NOMO-1 (cell line): ENCODE measurements at regions not wholly inside any gene's neighbourhood (a gene's known extent, or its start where the extent isn't known, plus 50 kb on each side); places are given as distances from the start of the nearest gene placed in this dataset.
"Not testable (repeated sequence)": the region's sequence is repeated elsewhere in the genome, so short reads cannot be mapped to it uniquely, and the experiment has no call there.

Experiments
- DNase-seq, 2 experiments: peaks; one replicate each; lab custom pipeline; 2025; ENCODE audit not compliant: unreplicated experiment in 2 of 2; lab: John Stamatoyannopoulos, UW

DNA sequence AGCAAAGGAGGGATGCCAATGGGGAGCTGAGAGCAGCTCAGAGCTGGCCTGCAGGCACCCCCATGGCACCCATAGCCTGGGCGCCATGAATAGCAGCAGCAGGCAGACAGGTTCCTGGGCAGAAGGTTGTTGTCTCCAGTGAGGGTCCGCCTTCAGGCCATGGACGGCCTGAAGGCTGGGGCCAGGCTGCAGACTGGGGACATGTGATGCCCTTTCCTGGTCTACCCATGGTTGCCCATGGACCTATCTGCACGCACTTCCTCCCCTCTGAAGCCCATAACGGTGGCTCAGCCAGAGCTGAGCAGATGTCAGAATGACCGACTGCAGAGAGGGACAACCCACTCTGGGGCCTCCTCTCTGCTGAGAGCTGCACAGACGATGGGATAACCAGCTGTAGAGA, 256.8 kb downstream of the PLOD2 start:
- DNase-seq, result no peak

DNA sequence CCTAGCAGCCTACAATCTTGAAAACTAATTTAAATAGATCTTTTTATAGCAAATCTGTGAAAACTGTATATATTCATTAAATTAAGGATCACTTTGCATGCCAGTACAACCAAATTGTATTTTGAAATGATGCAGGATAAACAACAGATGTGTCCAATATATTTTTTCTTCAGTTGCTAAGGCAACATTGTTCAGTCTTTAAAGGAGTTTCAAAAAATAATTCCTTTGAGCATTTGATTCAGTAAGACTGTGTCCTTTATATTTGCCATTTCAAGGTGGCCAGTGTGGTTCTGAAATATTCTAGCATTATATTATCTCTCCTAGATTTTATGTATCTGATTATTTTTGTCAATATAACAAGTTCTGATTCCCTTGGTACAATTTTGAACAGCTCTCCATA, 254.7 kb downstream of the PLOD2 start:
- no peak for DNase-seq

DNA sequence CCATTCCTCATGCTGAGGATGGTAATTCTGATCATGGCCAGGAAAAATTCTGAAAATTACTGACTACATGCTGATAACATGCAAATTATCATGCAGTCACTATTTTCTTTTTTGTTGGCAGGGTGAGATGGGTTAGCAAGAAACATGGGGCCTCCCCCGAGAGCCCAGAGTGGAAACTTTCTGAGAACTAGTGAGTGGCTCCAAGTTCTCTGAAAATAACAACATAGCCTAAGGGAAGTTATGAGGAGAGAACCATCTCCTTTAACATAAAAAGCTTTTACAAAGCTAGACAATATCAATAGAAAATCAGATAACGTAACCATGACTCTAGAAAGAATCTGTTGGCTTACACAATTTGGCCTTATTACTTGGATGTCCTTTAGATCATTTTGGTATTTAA, 254.2 kb downstream of the PLOD2 start:
- no peak for DNase-seq

DNA sequence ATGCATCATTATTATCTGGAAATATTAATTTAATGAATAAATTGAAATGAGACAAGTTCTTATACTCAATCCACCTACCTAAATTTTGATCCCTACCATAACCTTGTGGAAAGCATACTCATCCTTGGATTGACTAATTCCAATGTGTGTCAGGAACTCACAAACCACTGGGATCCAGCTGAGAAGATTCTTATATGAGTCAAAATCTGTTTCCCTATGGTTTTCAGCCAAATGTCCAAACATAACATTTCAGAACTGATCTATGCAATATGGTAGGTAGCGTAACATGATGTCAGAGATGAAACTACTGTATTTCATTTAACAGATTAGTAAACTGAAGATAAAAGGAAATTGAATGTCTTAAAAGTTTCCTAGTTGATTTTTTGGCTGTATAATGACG, 250.0 kb downstream of the PLOD2 start:
- DNase-seq, result no peak

DNA sequence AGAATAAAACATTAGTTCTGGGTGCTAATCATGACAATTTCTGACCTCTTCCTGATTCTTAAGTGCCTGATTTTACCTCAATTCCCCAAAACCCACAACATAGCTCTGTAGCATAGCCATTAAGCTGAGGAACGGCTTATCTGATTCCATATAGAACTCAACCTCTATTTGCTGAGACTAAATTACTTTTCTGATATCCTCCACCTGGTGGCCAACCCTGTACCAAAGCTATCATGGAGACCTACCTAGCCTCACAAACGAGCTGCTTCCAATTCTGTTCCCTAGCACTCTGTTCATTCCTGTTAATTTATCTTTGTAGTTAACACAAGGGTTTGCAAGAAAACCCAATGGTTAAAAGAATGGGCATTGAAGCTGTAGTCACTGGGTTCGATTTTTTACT, 245.2 kb downstream of the PLOD2 start:
- DNase-seq, result no peak

DNA sequence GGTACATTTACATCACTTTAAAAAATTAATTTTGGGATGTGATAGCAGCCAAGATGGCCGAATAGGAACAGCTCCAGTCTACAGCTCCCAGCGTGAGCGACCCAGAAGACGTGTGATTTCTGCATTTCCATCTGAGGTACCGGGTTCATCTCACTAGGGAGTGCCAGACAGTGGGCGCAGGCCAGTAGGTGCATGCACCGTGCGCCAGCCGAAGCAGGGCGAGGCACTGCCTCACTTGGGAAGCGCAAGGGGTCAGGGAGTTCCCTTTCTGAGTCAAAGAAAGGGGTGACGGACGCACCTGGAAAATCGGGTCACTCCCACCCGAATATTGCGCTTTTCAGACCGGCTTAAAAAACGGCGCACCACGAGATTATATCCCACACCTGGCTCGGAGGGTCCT, 233.2 kb downstream of the PLOD2 start:
- not testable (repeated sequence) for DNase-seq

DNA sequence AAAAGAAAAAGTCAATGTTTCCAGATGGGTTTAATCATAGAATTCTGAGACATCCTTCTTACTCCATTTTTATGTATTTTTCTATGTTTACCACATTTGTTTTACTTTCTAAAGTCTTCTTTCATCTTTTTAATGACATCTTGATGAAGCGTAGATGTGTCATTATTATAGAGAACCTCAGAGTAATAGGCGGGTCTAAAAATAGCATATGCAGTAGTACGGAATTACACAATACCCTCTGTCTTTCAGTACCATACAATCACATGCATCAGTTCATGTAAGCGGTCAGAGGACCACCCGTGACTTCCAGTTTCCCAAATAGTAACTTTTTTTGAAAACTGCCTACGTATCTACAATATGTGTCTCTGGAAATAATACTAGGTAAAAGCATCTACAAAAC, 224.0 kb downstream of the PLOD2 start:
- DNase-seq, result peak in 1 of 2 experiments; percentile 13

DNA sequence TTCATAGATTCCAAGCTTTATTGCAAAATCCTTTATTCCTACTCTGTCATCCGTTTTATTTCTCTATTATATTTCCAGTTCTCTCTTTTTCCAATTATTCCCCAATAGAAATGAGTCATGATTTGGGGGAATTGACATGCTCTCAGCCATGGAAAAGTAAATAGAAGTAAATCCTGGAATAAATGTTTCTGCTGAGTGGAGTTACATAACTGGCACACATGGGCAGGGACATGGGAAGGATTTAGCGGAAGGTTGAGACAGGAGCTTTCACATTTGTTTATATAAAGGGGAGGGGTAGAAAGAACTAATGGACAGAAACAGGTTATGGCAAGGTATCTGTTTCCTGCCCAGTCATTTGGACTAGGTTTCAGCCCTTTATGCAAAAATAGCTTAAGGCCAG, 221.6 kb downstream of the PLOD2 start:
- no peak for DNase-seq

DNA sequence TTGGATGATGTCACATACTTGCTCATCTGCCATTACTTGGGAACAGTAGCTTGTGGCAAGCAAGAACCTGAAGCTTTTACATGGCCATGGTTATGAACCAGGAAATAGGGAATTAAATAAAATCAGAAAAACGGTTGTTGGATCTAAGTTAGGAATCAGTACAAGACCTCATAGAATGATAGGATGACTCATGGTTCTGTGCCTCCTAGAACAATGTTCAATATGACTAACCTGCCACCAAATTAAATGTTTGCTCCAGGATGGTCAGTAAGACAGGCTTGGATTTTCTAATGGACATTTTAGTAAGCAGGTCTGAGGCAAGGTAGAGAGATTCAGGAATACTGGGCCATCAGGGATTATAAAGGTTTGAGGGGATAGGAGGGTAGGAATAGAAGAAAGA, 218.9 kb downstream of the PLOD2 start:
- DNase-seq, result no peak

DNA sequence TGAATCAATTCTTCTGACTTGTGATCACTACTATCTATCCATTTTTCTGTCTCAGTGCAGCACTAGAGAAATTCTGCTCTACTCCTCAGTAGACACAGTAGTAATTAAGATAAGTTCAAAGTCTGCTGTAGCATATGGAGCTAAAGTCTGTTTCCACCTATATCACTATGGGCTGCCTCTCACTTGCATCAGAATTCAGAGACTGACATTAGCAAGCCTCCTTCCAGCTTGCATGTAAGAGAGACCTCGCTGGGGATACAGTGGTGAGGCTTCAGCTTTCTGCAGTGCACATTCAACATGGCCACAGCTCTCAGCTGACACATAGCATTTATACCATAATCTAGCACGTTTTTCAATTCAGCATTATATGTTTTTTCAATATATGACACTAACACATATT, 217.0 kb downstream of the PLOD2 start:
- DNase-seq, result no peak

DNA sequence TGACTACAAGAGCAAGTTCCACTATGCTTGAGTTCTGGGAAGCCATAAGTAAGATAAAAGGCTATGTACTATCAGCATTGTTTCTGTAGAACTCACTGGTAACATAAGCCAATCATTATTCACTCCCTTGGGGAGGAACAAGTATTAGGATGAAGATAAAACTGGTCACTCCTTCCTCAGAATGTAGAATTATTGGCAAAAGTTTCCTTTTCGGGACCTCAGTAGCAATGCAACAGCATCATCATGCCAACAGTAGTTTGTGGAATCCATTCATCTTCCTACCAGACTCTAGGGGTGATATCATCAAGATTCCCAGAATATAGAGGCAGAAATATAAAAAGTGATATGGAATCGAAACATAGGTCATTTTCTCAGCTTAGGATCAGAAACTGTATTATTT, 209.5 kb downstream of the PLOD2 start:
- DNase-seq, result no peak

DNA sequence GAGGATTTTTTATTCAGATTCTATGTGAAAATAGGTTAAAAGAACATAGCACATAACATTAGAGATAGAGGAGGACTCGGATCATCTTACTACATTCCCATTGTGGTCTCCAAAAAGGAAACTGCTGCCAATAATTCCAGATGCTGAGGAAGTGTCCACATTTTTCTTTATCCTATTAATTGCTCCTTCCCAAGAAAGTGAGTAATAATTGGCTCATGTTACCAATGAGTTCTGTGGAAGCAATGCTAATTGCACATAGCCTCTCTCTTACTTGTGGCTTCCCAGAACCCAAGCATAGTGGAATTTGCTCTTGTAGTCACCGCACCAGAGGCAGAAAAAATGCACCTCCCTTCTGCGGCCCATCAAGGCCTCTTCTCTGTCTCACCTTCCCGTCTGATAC, 208.4 kb downstream of the PLOD2 start:
- no peak for DNase-seq

DNA sequence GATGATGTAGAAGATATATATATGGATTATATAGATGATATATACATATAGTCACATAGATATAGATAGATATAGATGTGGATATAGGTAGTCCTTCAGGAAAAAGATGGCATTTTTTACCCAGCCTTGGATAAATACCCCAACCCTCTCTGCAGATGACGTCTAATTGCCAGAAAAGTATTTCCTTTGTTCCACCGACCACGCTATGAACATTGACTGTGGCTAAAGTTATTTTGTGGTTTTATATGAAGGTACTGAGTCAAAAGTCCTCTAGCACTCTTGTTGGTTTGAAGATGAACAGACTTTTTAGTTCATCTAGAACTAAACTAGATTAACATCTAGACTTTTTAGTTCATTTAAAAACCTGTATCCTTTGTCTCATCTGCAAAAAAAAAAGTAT, 207.7 kb downstream of the PLOD2 start:
- DNase-seq, result no peak

DNA sequence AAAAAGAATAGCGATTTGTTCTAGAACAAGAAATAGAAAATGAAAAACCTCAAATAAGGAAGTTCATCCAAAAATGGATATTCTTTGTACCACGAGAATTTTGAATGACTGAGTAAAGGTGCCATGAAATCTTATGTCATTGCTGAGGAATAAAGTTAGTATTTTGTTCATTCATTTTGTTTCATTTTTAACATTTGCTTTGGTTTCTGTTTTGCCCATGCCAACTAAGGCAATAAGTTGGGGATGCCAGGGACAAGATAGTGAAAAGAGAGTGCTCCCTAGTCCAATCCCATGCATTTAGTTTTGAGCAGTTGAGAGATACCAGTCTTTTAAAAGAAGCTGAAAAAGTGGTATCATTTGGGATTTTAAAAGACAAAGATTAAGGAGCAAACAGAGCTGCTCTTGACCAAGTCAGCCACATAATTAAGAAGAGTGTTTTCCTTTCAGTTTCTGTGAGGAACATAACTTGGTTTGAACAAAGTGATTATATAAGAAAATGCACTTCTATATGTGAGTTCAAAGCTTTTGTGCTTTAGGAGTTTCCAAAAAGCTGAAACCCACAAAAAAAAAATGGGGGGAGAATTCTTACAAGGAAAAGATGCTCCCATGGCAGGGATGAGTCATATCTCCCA, 201.4 kb downstream of the PLOD2 start:
- DNase-seq, result no peak

DNA sequence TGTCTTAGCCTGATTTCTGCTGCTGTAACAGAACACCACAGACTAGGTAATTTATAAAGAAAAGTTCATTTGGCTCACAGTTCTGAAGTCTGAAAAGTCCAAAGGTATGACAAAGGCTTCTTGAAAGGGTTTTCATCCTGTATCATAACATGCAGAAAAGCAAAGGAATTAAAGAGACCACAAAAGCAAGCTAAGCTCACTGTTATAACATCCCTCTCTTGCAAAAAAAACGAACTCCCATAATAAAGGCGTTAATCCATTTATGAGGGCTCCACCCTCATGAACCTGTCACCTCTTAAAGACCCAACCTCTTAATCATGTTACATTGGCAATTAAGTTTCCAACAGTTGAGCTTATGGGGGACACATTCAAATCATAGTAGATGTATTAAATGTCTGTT, 197.9 kb downstream of the PLOD2 start:
- DNase-seq, result no peak

DNA sequence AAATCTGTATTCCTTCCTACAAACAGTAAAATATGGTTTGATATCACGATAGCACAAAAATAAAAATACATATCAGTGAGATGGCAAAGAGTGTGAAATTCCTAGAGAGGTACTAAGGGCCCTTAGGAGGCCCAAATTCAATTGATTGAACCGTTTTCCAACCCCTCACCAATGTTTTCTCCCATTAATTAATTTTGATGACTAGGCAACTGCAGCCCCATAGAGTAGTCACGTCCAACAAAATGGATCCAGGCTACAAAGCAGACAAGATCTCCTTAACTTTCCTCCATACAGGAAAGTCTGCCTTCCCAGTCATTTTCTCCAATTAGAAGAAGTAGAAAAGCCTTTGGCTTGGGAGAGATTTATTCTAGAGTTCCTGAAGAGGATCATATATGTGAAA, 193.9 kb downstream of the PLOD2 start:
- no peak for DNase-seq

DNA sequence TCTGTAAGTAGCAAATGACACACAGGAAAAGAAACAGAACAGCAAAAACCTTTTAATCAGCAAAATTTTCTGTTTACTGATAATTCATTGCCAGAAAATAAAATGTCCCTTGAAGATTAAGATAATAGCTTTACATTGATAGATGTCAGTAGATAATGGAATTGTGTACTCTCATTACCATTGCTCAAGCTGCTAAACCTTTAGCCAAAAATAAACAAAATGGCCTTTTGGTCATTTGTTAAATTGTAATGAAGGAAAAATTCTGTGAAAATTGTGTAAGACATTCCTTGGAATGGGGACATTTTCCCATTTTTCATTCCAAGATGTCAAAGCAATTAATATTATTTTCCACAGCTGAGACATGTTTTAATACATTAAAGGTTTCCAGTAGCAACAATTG, 189.8 kb downstream of the PLOD2 start:
- DNase-seq, result no peak

DNA sequence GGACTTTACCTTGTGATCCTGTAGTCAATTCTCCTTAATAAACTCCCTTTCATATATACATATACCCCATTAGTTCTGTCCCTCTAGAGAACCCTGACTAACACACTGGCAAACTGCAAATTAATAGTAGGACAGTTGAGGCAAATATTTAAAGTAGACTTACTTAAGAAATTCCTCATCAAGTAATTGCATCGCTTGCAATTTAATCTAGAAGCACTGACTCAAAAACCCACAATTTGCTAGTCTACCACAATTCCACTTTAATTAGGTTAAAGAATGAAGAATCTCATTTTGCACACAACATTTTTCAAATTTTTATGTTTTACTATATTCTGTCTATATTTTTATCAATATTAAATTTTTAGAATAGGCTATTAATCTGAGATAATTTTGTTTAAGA, 188.1 kb downstream of the PLOD2 start:
- no peak for DNase-seq

DNA sequence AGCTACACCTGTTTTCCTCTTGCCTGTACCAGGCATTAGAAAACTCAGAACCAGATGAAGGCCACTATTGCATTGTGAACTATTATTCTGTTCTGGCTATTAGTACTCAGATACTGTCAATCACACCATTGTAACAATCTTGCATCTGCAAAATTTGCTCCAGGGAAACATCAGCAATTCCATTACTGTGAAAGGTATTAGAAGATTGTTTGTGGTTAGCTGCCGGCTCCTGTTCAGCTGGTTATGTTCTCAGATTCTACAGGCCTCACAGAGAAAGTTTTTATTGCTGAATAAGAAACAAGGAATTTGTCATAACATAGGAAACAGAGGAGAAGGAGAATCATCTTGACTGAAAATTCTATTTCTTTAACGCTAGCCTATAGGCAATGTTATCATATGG, 179.9 kb downstream of the PLOD2 start:
- DNase-seq, result no peak

DNA sequence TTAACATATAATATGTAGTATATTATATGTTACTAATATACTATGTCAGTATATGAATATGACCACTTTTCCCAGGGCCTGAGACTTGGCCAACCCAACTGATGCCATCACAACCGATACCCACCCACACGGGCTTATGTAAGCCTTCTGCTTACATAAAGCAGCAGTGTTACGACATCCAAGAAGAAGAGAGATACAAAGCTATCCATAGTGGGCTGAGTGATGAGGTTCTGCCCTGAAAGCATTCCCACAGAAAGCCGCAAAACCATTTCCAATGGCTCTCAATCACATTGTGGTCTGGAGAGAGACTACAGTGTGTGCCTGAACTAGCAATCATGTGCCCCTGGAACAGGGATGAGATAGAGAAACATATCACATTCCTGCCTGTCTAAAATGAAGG, 177.9 kb downstream of the PLOD2 start:
- no peak for DNase-seq
